ENCODE measurements at regions not wholly inside any gene's neighbourhood (a gene's known extent, or its start where the extent isn't known, plus 50 kb on each side); places are given as distances from the start of the nearest gene placed in this dataset.

DNA sequence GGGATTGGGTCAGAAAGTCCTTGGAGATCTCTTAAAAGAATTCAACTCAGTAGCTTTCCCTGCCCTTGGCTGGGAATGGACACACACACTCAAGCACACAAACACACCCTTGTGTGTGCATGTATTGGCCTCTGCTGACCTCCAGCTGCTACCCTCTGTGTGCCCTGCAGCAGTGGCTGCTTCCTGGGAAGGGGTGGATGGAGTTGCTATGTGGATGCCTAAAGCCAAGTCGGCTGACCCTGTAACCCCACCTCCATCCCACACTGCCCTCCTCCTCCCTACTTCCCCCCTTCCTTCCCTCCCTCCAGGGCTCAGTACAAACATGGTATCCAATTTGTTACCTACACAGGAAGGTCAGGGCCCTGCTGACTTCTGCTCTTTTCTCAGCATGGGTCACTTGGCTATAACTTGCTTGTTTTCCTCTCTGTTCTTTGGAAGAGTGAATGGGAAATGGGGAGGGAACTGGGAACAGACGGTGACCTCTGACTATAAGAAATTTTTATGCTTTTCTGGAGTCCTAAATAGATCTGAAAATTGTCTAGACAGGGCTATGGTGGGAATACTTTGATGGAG lies 351.6 kb upstream of the TBX3 start:
- Histone ChIP-seq H2AFZ (no peak overlapping the region), H3K9ac (no peak overlapping the region), H3K9me2 (ENCODE audit: insufficient read depth) (no peaks in the 10 kb centered on the region), H3K9me3 (ENCODE audit: low read depth) (no peaks in the 10 kb centered on the region), H3K4me1 (ENCODE audit: insufficient read depth) (no peaks in the 10 kb centered on the region), H3F3A (ENCODE audit: insufficient read depth) (no peaks in the 10 kb centered on the region), H3K4me3 (no peak overlapping the region), H4K20me1 (ENCODE audit: insufficient read depth) (no peaks in the 10 kb centered on the region), H3K36me3 (ENCODE audit: low read depth) (no peaks in the 10 kb centered on the region), H3K79me2 (ENCODE audit: insufficient read depth) (no peaks in the 10 kb centered on the region), H3K4me2 (ENCODE audit: unreplicated experiment) (no peak overlapping the region), H3K27me3 (replicated peaks; ENCODE audit: insufficient read depth) (no peaks in the 10 kb centered on the region), H3K27ac (no peak overlapping the region)
- in situ Hi-C loops (cut with MboI), result no loop called here
- WGBS, 2 experiments (ENCODE audit: low coverage in 1 of 2, low lambda C conversion rate in 2 of 2, missing lambda C conversion rate in 2 of 2), result 35 to 52% methylated on average over 2 of the region's 2 CpGs
- TF ChIP-seq EZH2 (IDR thresholded peaks at IDR 0.05; ENCODE audit: insufficient read depth, poor library complexity, severe bottlenecking) (no peak), EZH2phosphoT487 (IDR thresholded peaks at IDR 0.05; ENCODE audit: insufficient read depth, low read depth) (no peak)
- no peak for DNase-seq

DNA sequence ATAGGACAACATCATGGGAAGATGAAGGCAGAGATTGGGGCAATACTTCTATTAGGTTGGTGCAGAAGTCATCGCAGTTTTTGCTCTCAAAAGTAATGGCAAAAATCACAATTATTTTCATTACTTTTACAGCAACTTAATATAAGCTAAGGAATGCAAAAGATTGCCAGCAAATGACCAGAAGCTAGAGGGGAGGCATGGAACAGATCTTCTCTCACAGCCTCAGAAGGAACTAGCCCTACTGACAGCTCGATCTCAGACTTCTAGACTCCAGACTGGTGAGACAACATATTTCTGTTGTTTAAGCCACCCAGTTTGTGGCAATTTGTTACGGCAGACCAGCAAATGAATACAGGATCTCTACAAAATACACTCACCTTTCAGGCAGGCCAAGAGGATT lies 348.5 kb upstream of the TBX3 start:
- H3K9me3 ChIP-seq (ENCODE audit: low read depth), result no peaks in the 10 kb centered on the region
- no peaks in the 10 kb centered on the region for H3K27me3 ChIP-seq (replicated peaks; ENCODE audit: insufficient read depth)
- no peak overlapping the region for H3K9ac ChIP-seq
- H3K4me1 ChIP-seq (ENCODE audit: insufficient read depth), result no peaks in the 10 kb centered on the region
- H4K20me1 ChIP-seq (ENCODE audit: insufficient read depth), result no peaks in the 10 kb centered on the region
- in situ Hi-C loops (cut with MboI), result no loop called here
- H3K4me3 ChIP-seq, result no peak overlapping the region
- no peak overlapping the region for H3K27ac ChIP-seq
- no peaks in the 10 kb centered on the region for H3K9me2 ChIP-seq (ENCODE audit: insufficient read depth)
- H3K79me2 ChIP-seq (ENCODE audit: insufficient read depth), result no peaks in the 10 kb centered on the region
- TF ChIP-seq EZH2phosphoT487 (IDR thresholded peaks at IDR 0.05; ENCODE audit: insufficient read depth, low read depth), result no peak
- TF ChIP-seq EZH2 (IDR thresholded peaks at IDR 0.05; ENCODE audit: insufficient read depth, poor library complexity, severe bottlenecking), result no peak
- 85 to 93% methylated on average over 3 of the region's 3 CpGs for WGBS, 2 experiments (ENCODE audit: low coverage in 1 of 2, low lambda C conversion rate in 2 of 2, missing lambda C conversion rate in 2 of 2)
- H3K4me2 ChIP-seq (ENCODE audit: unreplicated experiment), result no peak overlapping the region
- peak; percentile 4 for DNase-seq
- H3K36me3 ChIP-seq (ENCODE audit: low read depth), result no peaks in the 10 kb centered on the region
- no peaks in the 10 kb centered on the region for H3F3A ChIP-seq (ENCODE audit: insufficient read depth)
- H2AFZ ChIP-seq, result no peak overlapping the region

DNA sequence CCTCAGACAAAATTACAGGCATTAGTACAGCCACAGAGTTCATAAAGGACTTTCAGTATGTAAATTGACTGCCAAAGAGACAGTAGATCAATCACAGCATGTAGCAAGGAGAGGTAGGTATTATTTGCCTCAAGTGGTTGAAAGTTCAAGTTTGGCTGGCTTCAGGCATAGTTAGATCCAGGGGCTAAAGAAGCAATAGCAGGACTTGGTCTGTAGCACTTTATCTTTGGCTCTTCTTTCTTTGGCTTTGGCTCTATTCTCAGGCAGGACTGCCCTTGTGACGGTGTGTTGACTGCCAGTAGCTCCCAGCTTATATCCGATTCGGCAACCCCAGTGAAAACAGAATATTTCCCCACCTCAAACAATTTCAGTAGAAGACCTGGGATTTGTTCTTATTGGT lies 346.0 kb upstream of the TBX3 start:
- Histone ChIP-seq H3K79me2 (ENCODE audit: insufficient read depth) (no peaks in the 10 kb centered on the region), H3K36me3 (ENCODE audit: low read depth) (no peaks in the 10 kb centered on the region), H3K4me1 (ENCODE audit: insufficient read depth) (no peaks in the 10 kb centered on the region), H3K9me2 (ENCODE audit: insufficient read depth) (no peaks in the 10 kb centered on the region), H3K9ac (no peak overlapping the region), H3K27ac (no peak overlapping the region), H3K4me2 (ENCODE audit: unreplicated experiment) (no peak overlapping the region), H3F3A (ENCODE audit: insufficient read depth) (no peaks in the 10 kb centered on the region), H3K9me3 (ENCODE audit: low read depth) (no peaks in the 10 kb centered on the region), H3K27me3 (replicated peaks; ENCODE audit: insufficient read depth) (no peaks in the 10 kb centered on the region), H4K20me1 (ENCODE audit: insufficient read depth) (no peaks in the 10 kb centered on the region), H2AFZ (no peak overlapping the region), H3K4me3 (no peak overlapping the region)
- DNase-seq, result no peak
- TF ChIP-seq EZH2 (IDR thresholded peaks at IDR 0.05; ENCODE audit: insufficient read depth, poor library complexity, severe bottlenecking), result no peak
- no peak for TF ChIP-seq EZH2phosphoT487 (IDR thresholded peaks at IDR 0.05; ENCODE audit: insufficient read depth, low read depth)
- in situ Hi-C loops (cut with MboI), result no loop called here
- WGBS, 2 experiments (ENCODE audit: low coverage in 1 of 2, low lambda C conversion rate in 2 of 2, missing lambda C conversion rate in 2 of 2), result 85 to 93% methylated on average over 3 of the region's 3 CpGs

DNA sequence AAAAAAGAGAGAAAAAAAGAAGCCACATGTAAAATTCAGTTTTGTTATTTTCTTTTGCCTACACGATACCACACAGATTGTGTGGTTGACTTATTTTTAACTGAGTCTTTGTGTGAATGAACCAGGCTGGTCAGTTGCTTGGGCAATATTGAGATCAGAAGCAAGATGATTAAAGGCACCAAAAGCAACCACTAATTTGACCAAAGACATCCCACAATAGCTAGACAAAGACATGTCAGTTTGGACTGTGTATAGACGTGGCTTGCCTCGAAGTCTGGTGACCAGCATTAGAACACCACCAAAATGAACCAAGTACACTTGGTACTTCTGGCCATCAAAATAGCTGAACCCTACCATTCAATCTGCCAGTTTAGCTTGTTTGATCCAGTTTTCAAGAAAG lies 340.6 kb upstream of the TBX3 start:
- 91 to 93% methylated on average over 3 of the region's 3 CpGs for WGBS, 2 experiments (ENCODE audit: low coverage in 1 of 2, low lambda C conversion rate in 2 of 2, missing lambda C conversion rate in 2 of 2)
- Histone ChIP-seq H3K4me2 (ENCODE audit: unreplicated experiment) (no peak overlapping the region), H3K36me3 (ENCODE audit: low read depth) (no peaks in the 10 kb centered on the region), H3K27me3 (replicated peaks; ENCODE audit: insufficient read depth) (no peaks in the 10 kb centered on the region), H4K20me1 (ENCODE audit: insufficient read depth) (no peaks in the 10 kb centered on the region), H3K4me1 (ENCODE audit: insufficient read depth) (no peaks in the 10 kb centered on the region), H3K4me3 (no peak overlapping the region), H3K9me2 (ENCODE audit: insufficient read depth) (no peaks in the 10 kb centered on the region), H2AFZ (no peak overlapping the region), H3K9me3 (ENCODE audit: low read depth) (no peaks in the 10 kb centered on the region), H3F3A (ENCODE audit: insufficient read depth) (no peaks in the 10 kb centered on the region), H3K79me2 (ENCODE audit: insufficient read depth) (no peaks in the 10 kb centered on the region), H3K9ac (no peak overlapping the region), H3K27ac (no peak overlapping the region)
- in situ Hi-C loops (cut with MboI), result no loop called here
- TF ChIP-seq EZH2phosphoT487 (IDR thresholded peaks at IDR 0.05; ENCODE audit: insufficient read depth, low read depth) (no peak), EZH2 (IDR thresholded peaks at IDR 0.05; ENCODE audit: insufficient read depth, poor library complexity, severe bottlenecking) (no peak)
- no peak for DNase-seq

Data from GM23248 (cell line).